Erythroblast (primary cell): ENCODE measurements at regions not wholly inside any gene's neighbourhood (a gene's known extent, or its start where the extent isn't known, plus 50 kb on each side); places are given as distances from the start of the nearest gene placed in this dataset.

ENCODE experiments used
- GATA1 ChIP-seq: IDR thresholded peaks from 2 replicates; pipeline ENCODE4 v1.6.1; 2011; ENCODE audit warnings: low read depth, mild to moderate bottlenecking, control low read depth, low read length, moderate library complexity
- POLR2A ChIP-seq: IDR thresholded peaks from 2 replicates; pipeline ENCODE4 v1.6.1; 2011; ENCODE audit warnings: mild to moderate bottlenecking, low read length

DNA sequence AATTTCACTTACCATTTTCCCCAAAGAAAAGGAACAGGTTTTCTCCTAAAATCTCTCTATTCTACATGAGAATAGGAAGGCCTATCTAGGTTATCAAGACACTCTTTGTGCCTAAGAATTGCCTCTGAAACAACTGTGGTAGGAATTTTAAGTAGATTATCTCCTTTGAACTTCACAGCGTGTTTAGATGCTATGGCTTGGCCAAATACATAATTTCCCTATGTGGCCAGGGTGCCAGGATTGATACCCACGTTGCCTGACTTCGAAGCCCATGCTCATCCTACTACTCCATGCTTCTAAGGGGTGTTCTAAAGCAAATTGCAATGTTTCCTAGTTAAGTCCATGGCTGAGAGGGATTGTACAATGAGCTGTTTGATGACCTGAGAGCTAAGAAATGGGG, 241.5 kb upstream of the FBXO33 start:
- no peak for TF ChIP-seq POLR2A
- TF ChIP-seq GATA1 = no peak
